ENCODE measurements at regions not wholly inside any gene's neighbourhood (a gene's known extent, or its start where the extent isn't known, plus 50 kb on each side); places are given as distances from the start of the nearest gene placed in this dataset.
A peak's percentile ranks its signal among the peaks of the same experiment; 100 is the strongest.

DNA sequence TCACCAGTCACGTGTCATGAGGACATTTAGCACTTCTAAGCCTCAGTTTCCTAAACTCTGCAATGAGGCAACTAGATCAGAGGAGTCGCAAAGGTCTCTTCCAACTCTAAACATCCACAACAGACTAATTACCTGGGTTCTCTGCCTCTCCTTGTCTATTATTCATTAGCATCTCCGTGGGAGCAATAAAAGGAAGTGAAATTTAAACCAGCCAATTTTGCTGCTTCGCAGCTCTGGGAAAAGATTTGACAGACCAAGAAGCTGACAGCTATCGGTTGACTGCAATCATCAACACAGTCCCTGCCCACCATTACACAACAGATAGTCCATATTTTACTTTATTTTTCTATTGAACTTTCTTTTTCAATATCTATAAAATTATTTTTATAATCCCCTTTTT is 308.9 kb downstream of the NR2F1-AS1 start:
- FAIRE-seq (no peak), DNase-seq (peak in 2 of 5 donors; percentile 49 to 54)
- no peaks in the 10 kb centered on the region for H3K27me3 ChIP-seq (ENCODE audit: control insufficient read depth, insufficient read depth, low read length)
- no peak overlapping the region for H3K27ac ChIP-seq (ENCODE audit: low read depth in 2 of 2, low read length in 2 of 2)
- H3K36me3 ChIP-seq (ENCODE audit: control insufficient read depth in 2 of 3, insufficient read depth in 3 of 3, low read length in 3 of 3): no peaks in the 10 kb centered on the region
- no peak overlapping the region for H3K4me3 ChIP-seq (ENCODE audit: low read length in 3 of 3)
- H3K4me1 ChIP-seq (ENCODE audit: control insufficient read depth in 2 of 3, insufficient read depth in 2 of 3, low read depth in 1 of 3, low read length in 3 of 3): no peaks in the 10 kb centered on the region
- intact Hi-C loops (cut with DNase I): no loop called here
- TF ChIP-seq, protein P1, sequence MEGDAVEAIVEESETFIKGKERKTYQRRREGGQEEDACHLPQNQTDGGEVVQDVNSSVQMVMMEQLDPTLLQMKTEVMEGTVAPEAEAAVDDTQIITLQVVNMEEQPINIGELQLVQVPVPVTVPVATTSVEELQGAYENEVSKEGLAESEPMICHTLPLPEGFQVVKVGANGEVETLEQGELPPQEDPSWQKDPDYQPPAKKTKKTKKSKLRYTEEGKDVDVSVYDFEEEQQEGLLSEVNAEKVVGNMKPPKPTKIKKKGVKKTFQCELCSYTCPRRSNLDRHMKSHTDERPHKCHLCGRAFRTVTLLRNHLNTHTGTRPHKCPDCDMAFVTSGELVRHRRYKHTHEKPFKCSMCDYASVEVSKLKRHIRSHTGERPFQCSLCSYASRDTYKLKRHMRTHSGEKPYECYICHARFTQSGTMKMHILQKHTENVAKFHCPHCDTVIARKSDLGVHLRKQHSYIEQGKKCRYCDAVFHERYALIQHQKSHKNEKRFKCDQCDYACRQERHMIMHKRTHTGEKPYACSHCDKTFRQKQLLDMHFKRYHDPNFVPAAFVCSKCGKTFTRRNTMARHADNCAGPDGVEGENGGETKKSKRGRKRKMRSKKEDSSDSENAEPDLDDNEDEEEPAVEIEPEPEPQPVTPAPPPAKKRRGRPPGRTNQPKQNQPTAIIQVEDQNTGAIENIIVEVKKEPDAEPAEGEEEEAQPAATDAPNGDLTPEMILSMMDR (IDR thresholded peaks at IDR 0.05; ENCODE audit: borderline replicate concordance, extremely low read depth, insufficient read depth): no peak
- no peaks in the 10 kb centered on the region for H3K9me3 ChIP-seq (ENCODE audit: control insufficient read depth in 2 of 3, insufficient read depth in 1 of 3, low read length in 3 of 3)
- H3K9ac ChIP-seq (ENCODE audit: low read length in 3 of 3): no peak overlapping the region

DNA sequence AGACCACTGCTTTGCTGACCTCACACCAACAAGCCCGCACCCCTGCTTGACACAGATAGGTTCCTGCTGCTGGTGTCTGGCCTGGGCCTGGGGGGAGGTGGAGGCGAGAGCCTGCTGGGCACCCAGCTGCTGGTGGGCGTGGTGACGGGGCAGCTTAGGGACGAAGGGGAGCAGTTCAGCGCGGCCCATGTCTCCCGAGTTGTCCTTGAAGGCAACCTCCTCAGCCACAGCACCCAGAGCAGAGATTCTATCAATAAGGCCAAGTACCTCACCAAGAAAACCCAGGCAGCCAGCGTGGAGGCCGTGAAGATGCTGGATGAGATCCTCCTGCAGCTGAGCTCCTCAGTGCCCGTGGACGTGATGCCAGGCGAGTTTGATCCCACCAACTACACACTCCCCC is 313.3 kb downstream of the NR2F1-AS1 start:
- DNase-seq: peak in 1 of 5 donors; percentile 69
- H3K4me3 ChIP-seq (ENCODE audit: low read length in 3 of 3): no peak overlapping the region
- no peak overlapping the region for H3K9ac ChIP-seq (ENCODE audit: low read length in 3 of 3)
- H3K9me3 ChIP-seq (ENCODE audit: control insufficient read depth in 2 of 3, insufficient read depth in 1 of 3, low read length in 3 of 3): no peaks in the 10 kb centered on the region
- TF ChIP-seq, protein P1 (IDR thresholded peaks at IDR 0.05; ENCODE audit: borderline replicate concordance, extremely low read depth, insufficient read depth): no peak
- H3K27me3 ChIP-seq (ENCODE audit: control insufficient read depth, insufficient read depth, low read length): no peaks in the 10 kb centered on the region
- FAIRE-seq: no peak
- intact Hi-C loops (cut with DNase I): no loop called here
- H3K27ac ChIP-seq (ENCODE audit: low read depth in 2 of 2, low read length in 2 of 2): no peak overlapping the region
- no peaks in the 10 kb centered on the region for H3K4me1 ChIP-seq (ENCODE audit: control insufficient read depth in 2 of 3, insufficient read depth in 2 of 3, low read depth in 1 of 3, low read length in 3 of 3)
- H3K36me3 ChIP-seq (ENCODE audit: control insufficient read depth in 2 of 3, insufficient read depth in 3 of 3, low read length in 3 of 3): no peaks in the 10 kb centered on the region

DNA sequence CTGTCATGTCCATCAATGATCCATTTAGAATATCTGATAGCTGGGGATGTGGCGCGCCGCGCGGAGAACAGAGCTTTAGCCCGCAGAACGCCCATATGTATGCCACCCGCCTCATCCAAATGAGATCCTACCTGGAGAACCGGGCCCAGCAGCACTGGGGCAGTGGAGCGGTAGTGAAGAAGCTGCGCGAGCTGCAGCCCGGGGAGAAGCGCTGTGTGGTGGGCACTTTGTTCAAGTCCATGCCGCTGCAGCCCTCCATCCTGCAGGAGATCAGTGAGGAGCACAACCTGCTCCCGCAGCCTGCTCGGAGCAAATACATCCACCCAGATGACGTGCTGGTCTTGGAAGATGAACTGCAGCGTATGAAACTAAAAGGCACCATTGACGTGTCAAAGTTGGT is 313.7 kb downstream of the NR2F1-AS1 start:
- intact Hi-C loops (cut with DNase I): no loop called here
- Histone ChIP-seq H3K27me3 (ENCODE audit: control insufficient read depth, insufficient read depth, low read length) (no peaks in the 10 kb centered on the region), H3K4me1 (ENCODE audit: control insufficient read depth in 2 of 3, insufficient read depth in 2 of 3, low read depth in 1 of 3, low read length in 3 of 3) (no peaks in the 10 kb centered on the region), H3K27ac (ENCODE audit: low read depth in 2 of 2, low read length in 2 of 2) (no peak overlapping the region), H3K9me3 (ENCODE audit: control insufficient read depth in 2 of 3, insufficient read depth in 1 of 3, low read length in 3 of 3) (no peaks in the 10 kb centered on the region), H3K9ac (ENCODE audit: low read length in 3 of 3) (no peak overlapping the region), H3K36me3 (ENCODE audit: control insufficient read depth in 2 of 3, insufficient read depth in 3 of 3, low read length in 3 of 3) (no peaks in the 10 kb centered on the region), H3K4me3 (ENCODE audit: low read length in 3 of 3) (no peak overlapping the region)
- DNase-seq: peak in 1 of 5 donors; percentile 53
- FAIRE-seq: no peak
- TF ChIP-seq, protein P1 (IDR thresholded peaks at IDR 0.05; ENCODE audit: borderline replicate concordance, extremely low read depth, insufficient read depth): no peak

DNA sequence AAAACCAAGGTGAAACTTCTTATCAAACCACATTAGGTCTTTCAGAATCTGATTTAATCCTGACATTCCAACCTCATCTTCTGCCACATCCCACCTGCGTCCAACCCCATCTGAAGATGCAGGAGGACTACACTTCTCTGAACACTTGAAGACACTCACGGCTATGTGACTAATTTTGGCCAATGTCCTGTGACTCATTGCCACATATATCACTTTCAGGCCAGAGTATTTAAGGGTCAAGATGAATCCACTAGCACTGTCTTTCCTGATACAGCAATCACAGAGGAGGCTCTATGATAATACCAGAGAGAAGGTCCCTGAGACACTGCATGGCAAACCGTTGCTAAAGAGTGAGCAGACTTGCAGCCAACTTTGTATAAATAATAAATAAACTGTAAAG is 323.4 kb downstream of the NR2F1-AS1 start:
- Histone ChIP-seq H3K27me3 (ENCODE audit: control insufficient read depth, insufficient read depth, low read length) (no peaks in the 10 kb centered on the region), H3K4me1 (ENCODE audit: control insufficient read depth in 2 of 3, insufficient read depth in 2 of 3, low read depth in 1 of 3, low read length in 3 of 3) (no peaks in the 10 kb centered on the region), H3K9ac (ENCODE audit: low read length in 3 of 3) (no peak overlapping the region), H3K27ac (ENCODE audit: low read depth in 2 of 2, low read length in 2 of 2) (no peak overlapping the region), H3K4me3 (ENCODE audit: low read length in 3 of 3) (no peak overlapping the region), H3K36me3 (ENCODE audit: control insufficient read depth in 2 of 3, insufficient read depth in 3 of 3, low read length in 3 of 3) (no peaks in the 10 kb centered on the region), H3K9me3 (ENCODE audit: control insufficient read depth in 2 of 3, insufficient read depth in 1 of 3, low read length in 3 of 3) (no peaks in the 10 kb centered on the region)
- FAIRE-seq (no peak), DNase-seq (no peak)
- TF ChIP-seq, protein P1 (IDR thresholded peaks at IDR 0.05; ENCODE audit: borderline replicate concordance, extremely low read depth, insufficient read depth): no peak
- intact Hi-C loops (cut with DNase I): no loop called here
